ENCODE measurements at regions not wholly inside any gene's neighbourhood (a gene's known extent, or its start where the extent isn't known, plus 50 kb on each side); places are given as distances from the start of the nearest gene placed in this dataset.
"Not testable (repeated sequence)": the region's sequence is repeated elsewhere in the genome, so short reads cannot be mapped to it uniquely, and the experiment has no call there.

DNA sequence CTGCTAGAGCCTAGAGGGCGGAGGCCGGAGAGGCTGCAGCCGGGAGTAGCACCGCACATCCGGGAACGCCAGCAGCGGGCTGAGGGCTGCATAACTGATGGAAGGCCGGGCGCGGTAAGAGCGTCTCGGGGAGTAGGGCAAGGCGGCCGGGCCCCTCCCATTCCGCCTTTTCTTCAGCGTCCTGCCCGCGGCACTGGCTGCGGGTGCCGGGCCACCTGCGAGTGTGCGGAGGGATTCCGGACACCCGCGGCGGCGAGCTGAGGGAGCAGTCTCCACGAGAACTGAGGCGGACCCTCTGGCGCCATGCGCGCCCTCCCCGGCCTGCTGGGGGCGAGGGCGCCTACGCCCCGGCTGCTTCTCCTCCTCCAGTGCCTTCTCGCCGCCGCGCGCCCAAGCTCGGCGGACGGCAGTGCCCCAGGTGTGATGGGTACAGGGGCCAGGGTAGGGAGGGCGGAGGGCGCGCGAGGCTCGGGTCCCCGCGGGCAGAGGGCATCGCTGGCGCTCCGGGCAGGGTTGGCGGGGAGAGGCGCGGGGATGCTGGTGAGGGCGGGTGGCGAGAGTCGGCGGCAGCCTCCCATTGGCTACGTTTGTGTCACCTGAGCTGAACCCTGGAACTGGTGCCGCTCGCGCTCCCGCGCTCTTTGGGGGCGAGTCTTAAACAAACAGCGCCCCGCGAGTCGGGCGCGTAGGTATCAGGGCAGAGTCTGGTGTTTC lies 334.4 kb downstream of the SRGAP2C start:
- peak; percentile 66 for DNase-seq

- DNase-seq: not testable (repeated sequence)
Observed at GRCh38 chr1:121519756-121520286, 335.0 kb downstream of the SRGAP2C start.

- no peak for DNase-seq
Observed at GRCh38 chr1:121522061-121522759, 337.4 kb downstream of the SRGAP2C start.

DNA sequence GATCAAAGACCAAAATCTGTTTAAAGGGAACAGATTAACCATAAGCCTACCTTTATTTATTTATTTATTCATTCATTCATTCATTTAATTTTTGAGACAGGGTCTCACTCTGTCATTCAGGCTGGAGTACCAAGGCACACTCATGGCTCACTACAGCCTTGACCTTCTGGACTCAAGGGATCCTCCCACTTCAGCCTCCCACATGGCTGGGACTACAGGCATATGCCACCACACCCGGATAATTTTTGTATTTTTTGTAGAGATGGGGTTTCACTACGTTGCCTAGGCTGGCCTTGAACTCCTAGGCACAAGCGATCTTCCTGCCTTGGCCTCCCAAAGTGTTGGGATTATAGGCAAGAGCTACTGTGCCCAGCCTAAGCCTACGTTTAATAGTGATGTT lies 338.3 kb downstream of the SRGAP2C start:
- not testable (repeated sequence) for DNase-seq

DNA sequence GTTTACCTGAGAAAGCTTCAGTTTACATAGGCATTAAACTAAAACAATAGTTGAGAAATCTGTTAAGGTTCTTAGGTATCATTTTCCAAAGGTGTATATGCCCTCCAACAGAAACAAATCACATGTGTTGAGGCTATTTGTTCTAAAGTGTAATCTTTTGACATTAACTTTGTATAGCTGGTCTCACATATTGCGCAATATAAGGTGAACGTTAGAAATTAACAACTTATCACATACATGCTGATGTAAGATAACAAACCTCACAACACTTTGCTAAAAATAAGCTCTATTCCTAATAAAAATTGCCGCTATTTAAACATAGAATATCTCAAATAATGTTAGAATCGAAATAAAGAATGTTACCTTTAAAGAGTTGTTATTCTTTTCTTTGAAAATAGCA lies 340.6 kb downstream of the SRGAP2C start:
- DNase-seq: no peak

- not testable (repeated sequence) for DNase-seq
Observed at GRCh38 chr1:121528958-121529357, 344.2 kb downstream of the SRGAP2C start.

DNA sequence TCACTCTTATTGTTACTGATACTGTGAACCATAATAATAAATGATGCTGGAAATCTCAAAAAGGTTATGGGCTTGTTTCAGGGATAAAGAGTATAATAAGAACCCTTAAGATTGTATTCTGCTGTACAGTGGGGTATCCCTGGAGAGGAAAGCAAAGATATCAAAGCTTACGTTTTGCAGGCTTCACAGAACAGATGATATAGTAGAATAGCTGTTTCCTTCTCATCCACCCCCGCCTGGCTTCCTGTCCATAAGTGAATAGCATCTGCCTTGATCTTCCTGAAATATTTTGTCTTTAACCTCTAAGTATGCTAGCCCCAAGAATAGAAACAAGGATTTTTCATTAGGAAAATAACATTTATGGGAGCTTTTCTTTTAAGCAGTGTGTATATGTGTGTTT lies 345.3 kb downstream of the SRGAP2C start:
- not testable (repeated sequence) for DNase-seq

GRCh38 chr1:121531747-121532146 lies 347.0 kb downstream of the SRGAP2C start:
- DNase-seq: not testable (repeated sequence)

- DNase-seq: not testable (repeated sequence)
Observed at GRCh38 chr1:121538148-121538547, 353.4 kb downstream of the SRGAP2C start.

DNA sequence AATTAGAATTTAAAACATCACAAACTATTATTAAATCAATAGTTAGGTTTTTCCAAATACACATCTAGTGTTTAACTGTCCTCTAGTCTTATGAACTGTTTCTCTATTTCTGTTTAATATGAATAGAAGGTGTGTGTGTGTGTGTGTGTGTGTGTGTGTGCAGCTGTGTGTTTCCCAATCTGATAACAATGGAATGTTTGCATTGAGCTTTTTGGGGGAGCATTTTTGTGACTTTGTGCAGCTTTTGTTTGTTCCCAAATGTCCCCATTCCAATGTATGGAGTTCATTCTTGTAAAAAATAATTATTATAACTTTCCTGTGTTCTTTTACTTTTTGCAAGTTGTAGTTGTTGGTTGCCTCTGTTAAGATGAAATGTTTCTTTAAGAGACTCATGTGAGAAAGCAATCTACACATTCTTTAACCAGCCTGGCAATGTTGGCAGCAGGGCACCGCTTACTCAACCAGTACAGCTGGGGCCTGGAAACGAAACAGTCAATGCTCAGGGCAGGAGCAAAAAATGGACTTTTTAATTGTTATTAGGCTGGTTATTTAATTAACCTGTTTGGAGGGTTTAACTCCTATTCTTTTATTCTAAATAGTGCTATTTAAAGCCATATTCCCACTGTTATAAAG lies 354.3 kb downstream of the SRGAP2C start:
- DNase-seq: no peak

- not testable (repeated sequence) for DNase-seq
Observed at GRCh38 chr1:121543988-121544387, 359.2 kb downstream of the SRGAP2C start.

GRCh38 chr1:121544500-121544899 lies 359.7 kb downstream of the SRGAP2C start:
- no peak for DNase-seq

DNA sequence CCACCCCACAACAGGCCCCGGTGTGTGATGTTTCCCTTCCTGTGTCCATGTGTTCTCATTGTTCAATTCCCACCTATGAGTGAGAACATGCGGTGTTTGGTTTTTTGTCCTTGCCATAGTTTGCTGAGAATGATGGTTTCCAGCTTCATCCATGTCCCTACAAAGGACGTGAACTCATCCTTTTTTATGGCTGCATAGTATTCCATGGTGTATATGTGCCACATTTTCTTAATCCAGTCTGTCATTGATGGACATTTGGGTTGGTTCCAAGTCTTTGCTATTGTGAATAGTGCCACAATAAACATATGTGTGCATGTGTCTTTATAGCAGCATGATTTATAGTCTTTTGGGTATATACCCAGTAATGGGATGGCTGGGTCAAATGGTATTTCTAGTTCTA lies 361.1 kb downstream of the SRGAP2C start:
- DNase-seq: not testable (repeated sequence)

- no peak for DNase-seq
Observed at GRCh38 chr1:121546830-121547591, 362.2 kb downstream of the SRGAP2C start.

- DNase-seq: not testable (repeated sequence)
Observed at GRCh38 chr1:121547726-121548125, 363.0 kb downstream of the SRGAP2C start.

GRCh38 chr1:121550817-121551216 lies 366.0 kb downstream of the SRGAP2C start:
- not testable (repeated sequence) for DNase-seq

DNA sequence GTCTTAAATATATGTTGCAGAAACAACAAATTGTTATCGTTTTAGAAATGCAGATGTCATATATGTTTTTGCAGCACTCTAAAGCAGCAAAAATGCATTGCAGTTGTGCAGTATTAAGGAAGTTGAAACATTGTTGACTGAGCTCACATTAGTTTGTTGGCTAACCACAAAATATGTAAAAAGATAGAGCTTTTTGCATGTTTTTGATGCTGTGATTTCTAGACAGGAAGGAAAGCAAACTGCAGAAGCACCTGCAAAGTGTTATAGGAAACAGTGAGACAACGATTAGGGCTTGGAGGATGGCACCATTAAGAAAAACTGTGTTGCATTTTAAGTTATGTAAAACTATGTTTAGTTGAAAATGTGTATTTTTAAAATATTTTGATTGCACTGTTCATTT lies 366.7 kb downstream of the SRGAP2C start:
- not testable (repeated sequence) for DNase-seq

DNA sequence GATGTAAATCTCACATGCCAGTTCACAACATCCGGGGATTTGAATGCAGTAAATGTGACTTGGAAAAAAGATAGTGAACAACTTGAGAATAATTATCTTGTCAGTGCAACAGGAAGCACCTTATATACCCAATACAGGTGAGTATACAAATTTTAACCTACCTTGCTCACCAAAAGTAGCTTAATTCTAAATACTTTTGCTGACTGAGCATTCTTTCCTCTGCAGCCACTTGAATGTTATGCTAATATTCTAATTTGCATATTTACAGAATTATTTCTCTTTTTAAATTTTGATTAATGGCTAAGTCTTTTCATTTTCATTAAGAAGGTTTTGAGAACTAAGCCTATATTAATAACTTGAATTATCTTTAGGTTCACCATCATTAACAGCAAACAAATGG lies 371.8 kb downstream of the SRGAP2C start:
- DNase-seq: not testable (repeated sequence)

DNA sequence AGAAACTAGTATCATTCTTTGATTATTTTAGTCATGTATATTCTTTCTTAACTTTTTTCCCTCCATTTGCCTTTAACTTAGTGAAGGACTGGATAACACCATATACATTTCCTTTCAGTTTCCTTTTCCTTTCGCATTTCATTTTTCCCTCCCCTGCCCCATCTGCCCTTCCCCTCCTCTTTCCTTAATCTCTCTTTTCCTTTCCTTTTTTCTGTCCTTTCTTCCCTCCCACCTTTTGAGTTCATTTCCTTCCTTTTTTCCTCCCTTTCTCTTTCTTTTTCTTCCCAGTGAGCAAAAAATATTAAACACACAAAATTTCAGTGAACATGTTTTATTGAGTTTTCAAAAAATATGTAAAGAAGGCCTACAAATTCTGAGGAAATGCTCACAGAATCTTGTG lies 373.3 kb downstream of the SRGAP2C start:
- DNase-seq: not testable (repeated sequence)

- no peak for DNase-seq
Observed at GRCh38 chr1:121558514-121558913, 373.7 kb downstream of the SRGAP2C start.

DNA sequence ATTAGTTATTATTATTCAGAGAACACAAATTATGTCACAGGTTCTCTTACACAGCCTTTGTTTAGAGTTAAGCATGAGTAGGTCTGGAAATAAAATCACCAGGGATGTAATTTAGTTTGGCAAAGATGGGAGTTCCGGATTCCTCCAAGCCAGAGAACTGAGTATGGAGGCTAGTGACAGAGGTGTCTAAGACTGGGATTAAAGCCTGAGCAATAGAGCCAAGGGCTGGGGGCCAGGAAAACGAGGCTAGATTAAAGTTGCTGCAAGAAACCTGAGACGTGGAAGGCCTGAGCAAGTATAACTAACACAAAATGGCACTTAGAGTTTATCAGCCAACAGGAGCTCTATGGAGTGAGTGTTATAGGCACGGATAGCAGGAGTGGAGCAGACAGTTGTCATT lies 381.6 kb downstream of the SRGAP2C start:
- DNase-seq: no peak

DNA sequence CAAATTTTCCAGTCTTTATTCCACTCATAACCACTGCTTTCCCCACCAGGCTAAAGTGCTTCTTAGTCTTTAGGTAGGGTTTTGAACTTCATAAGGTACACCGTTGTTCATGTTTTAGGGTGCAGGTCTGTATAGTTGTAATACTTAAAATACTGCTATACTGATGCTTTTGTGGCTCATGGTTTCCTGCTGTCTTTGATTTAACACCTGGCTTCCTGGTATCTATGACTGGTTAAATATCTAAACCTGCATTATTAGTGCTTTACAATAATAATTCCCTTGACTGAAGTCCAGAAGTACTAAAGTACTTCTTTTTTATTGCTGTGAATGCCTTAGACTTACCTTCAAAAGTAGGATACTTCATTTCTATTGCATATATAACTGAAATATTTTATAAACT lies 384.7 kb downstream of the SRGAP2C start:
- DNase-seq: no peak

Measured in NCI-H146 (cell line).